ENCODE measurements at regions not wholly inside any gene's neighbourhood (a gene's known extent, or its start where the extent isn't known, plus 50 kb on each side); places are given as distances from the start of the nearest gene placed in this dataset.
"Not testable (repeated sequence)": the region's sequence is repeated elsewhere in the genome, so short reads cannot be mapped to it uniquely, and the experiment has no call there.

GRCh38 chr2:120622886-120623753 is 112.5 kb upstream of the GLI2 start:
- no peak for DNase-seq (ENCODE audit: low read depth, low spot score)

- DNase-seq (ENCODE audit: low read depth, low spot score): no peak
These were observed 111.5 kb upstream of the GLI2 start for GRCh38 chr2:120624061-120624737.

GRCh38 chr2:120624738-120625446 is 110.8 kb upstream of the GLI2 start:
- DNase-seq (ENCODE audit: low read depth, low spot score): no peak

- DNase-seq (ENCODE audit: low read depth, low spot score): no peak
These were observed 109.7 kb upstream of the GLI2 start for GRCh38 chr2:120625865-120626560.

GRCh38 chr2:120626566-120626965 is 109.1 kb upstream of the GLI2 start:
- no peak for DNase-seq (ENCODE audit: low read depth, low spot score)

GRCh38 chr2:120628248-120628647 is 107.4 kb upstream of the GLI2 start:
- DNase-seq (ENCODE audit: low read depth, low spot score): no peak

- DNase-seq (ENCODE audit: low read depth, low spot score): no peak
These were observed 106.3 kb upstream of the GLI2 start for GRCh38 chr2:120629241-120629895.

GRCh38 chr2:120630031-120630701 is 105.5 kb upstream of the GLI2 start:
- DNase-seq (ENCODE audit: low read depth, low spot score): no peak

- DNase-seq (ENCODE audit: low read depth, low spot score): no peak
These were observed 104.4 kb upstream of the GLI2 start for GRCh38 chr2:120631236-120631635.

GRCh38 chr2:120631724-120632123 is 103.9 kb upstream of the GLI2 start:
- DNase-seq (ENCODE audit: low read depth, low spot score): no peak

- no peak for DNase-seq (ENCODE audit: low read depth, low spot score)
These were observed 102.6 kb upstream of the GLI2 start for GRCh38 chr2:120632796-120633646.

- DNase-seq (ENCODE audit: low read depth, low spot score): no peak
These were observed 101.1 kb upstream of the GLI2 start for GRCh38 chr2:120634533-120634932.

GRCh38 chr2:120635146-120635545 is 100.5 kb upstream of the GLI2 start:
- DNase-seq (ENCODE audit: low read depth, low spot score): no peak

GRCh38 chr2:120637847-120638246 is 97.8 kb upstream of the GLI2 start:
- no peak for DNase-seq (ENCODE audit: low read depth, low spot score)

- no peak for DNase-seq (ENCODE audit: low read depth, low spot score)
These were observed 97.2 kb upstream of the GLI2 start for GRCh38 chr2:120638450-120638849.

GRCh38 chr2:120641366-120641771 is 94.3 kb upstream of the GLI2 start:
- no peak for DNase-seq (ENCODE audit: low read depth, low spot score)

GRCh38 chr2:120642646-120643045 is 93.0 kb upstream of the GLI2 start:
- DNase-seq (ENCODE audit: low read depth, low spot score): no peak

- DNase-seq (ENCODE audit: low read depth, low spot score): no peak
These were observed 88.7 kb upstream of the GLI2 start for GRCh38 chr2:120646994-120647393.

- no peak for DNase-seq (ENCODE audit: low read depth, low spot score)
These were observed 88.2 kb upstream of the GLI2 start for GRCh38 chr2:120647487-120647886.

- not testable (repeated sequence) for DNase-seq (ENCODE audit: low read depth, low spot score)
These were observed 86.3 kb upstream of the GLI2 start for GRCh38 chr2:120649381-120649780.

Data from pulmonary artery endothelial cell (primary cell).